IPS-NIHi11 (cell line): ENCODE measurements at regions not wholly inside any gene's neighbourhood (a gene's known extent, or its start where the extent isn't known, plus 50 kb on each side); places are given as distances from the start of the nearest gene placed in this dataset.
"Not testable (repeated sequence)": the region's sequence is repeated elsewhere in the genome, so short reads cannot be mapped to it uniquely, and the experiment has no call there.

Experiments used
- DNase-seq: peaks from one replicate; pipeline ENCODE4 v3.0.0; 2012; ENCODE audit warnings: mixed read lengths, low spot score

DNA sequence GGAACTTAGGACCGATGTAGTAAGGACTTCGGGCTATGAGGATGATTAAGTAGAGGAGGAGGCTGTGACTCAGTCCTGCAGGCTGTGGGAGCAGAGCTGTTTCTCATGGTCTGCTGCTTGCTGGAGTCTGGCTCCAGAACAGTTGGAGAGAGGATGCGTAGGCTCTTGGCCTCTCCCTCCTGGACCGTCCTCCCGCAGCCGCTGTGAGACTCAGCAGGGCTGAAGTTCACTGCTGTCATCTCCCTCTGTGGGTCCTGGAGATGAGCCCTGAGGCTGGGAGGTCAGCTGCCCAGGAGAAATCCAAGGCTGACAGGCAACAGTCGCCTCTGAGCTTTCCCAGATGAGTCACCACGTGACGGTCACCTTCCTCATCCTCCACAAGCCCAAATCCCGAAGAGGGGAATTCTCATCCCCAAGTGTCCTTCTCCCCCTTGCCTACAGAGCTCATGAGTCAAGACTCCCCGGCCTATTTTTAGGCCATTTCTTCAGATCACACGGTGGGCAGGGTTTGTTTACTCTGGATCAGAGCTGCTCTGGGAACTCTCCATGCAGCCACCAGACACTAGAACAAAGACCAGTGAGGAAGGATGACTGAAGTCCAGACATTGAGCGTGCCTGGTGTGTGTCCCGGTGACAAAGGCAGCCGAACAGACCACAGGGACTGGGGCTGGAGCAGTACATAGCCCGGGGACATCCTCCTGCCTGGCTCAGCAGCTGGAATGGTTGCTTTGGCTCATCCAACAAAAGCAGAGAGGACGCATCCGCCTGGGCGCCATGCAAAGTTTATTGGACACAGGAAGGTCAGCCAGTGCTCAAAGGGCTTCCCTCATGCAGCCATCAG lies 137.3 kb upstream of the ZNF469 start:
- DNase-seq = not testable (repeated sequence)

DNA sequence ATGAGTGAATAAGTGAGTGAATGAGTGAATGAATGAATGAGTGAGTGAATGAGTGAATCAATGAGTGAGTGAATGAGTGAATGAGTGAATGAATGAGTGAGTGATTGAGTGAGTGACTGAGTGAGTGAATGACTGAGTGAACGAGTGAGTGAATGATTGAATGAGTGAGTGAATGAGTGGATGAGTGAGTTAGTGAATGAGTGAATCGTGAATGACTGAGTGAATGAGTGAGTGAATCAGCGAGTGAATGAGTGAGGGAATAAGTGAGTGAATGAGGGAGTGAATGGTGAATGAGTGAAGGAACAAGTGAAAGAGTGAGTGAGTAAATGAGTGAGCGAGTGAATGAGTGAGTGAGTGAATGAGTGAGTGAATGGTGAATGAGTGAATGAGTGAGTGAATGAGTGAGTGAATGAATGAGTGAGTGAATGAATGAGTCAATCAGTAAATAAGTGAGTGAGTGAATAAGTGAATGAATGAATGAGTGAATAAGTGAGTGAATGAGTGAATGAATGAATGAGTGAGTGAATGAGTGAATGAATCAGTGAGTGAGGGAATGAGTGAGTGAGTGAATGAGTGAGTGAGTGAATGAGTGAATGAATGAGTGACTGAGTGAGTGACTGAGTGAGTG lies 135.7 kb upstream of the ZNF469 start:
- DNase-seq = not testable (repeated sequence)

GRCh38 chr16:88247583-88247966 lies 135.2 kb upstream of the ZNF469 start:
- not testable (repeated sequence) for DNase-seq

DNA sequence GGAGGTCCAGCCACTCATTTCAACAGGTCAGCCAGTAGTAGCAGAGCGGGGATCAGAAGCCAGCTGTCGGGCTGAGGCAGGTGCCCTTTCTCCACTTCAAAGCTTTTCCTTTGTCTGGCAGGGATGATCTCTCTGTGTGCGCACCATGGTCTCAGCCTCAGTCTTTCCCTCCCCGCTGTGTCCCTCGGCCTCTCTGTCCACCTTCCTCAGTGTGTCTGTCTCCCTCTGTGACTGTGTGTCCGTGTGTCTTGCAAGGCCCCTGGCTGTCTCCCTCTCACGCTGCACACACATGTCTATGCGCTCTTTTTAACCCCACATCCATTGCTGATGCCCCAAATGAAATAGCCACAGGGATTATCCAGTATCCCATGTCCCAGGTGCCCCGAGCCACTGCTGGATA lies 134.0 kb upstream of the ZNF469 start:
- not testable (repeated sequence) for DNase-seq

DNA sequence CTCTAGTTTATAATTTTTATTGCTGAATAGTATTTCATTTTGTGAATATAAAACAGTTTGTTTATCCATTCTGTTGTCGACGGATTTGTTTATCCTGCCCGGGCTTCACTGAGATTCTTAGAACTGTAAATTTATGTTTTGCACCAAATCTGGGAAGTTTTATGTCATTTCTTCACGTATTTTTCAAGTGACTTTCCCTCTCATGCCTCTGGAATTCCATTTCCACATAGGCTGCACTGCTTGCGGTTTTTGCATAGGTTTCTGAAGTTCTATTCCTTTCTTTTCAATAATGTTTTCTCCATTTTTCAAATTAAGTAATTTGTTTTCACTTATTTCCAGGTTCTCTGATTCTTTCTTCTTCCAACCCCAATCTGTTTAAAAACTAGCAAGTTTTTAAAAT lies 132.4 kb upstream of the ZNF469 start:
- DNase-seq = not testable (repeated sequence)

DNA sequence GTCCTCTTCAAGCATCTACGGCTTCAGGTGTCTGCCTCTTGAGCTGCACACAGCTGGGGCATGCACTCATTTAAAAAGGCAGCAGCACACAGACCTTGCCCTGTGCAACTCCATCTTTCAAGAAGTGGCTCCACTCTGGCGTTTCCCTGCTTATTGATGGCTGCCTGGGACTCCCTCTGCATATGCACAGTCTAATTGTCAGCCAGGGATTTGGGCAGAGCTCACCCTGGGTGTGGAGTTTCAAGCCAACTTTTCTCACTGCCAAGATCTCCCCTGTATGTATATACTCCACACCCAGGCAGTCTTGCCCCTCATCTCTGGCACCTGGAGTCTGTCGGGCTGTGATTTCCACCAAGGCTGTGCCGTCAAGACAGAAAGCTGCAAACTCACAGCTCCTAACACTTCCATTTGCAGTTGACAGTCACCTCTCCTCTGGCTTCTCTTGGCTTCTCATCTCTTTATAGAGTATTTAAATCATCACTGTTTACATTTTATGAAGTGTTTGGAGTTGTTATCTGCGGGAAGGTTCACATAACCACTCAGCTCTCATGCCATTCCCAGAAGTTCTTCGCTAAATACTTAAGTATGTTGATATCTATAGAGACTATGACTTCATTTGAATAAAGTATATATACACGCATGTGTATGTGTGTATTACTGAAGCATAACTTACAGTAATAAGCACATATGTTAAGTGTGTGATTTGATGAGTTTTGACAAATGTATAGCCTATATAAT lies 130.5 kb upstream of the ZNF469 start:
- not testable (repeated sequence) for DNase-seq

DNA sequence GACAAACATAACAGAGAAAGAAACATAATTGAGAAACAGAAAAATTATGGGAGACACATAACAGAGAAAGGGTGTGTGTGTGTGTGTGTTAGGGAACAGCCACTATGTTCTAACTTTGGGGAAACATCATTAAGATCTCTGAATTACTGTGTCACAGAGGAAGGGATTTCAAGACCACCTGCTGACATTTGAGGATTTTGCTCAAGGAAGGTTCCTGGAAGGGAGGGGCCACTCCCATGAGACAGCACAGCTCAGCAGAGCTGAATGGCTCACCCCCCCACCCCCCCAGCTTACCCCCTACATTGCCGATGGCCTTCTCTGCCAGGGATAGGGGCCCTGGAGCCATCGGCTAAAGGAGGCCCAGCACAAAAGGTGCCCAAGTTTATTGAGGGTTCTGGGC lies 124.6 kb upstream of the ZNF469 start:
- not testable (repeated sequence) for DNase-seq

- DNase-seq = peak; percentile 51
Measured at GRCh38 chr16:88258764-88259525, 123.8 kb upstream of the ZNF469 start.

DNA sequence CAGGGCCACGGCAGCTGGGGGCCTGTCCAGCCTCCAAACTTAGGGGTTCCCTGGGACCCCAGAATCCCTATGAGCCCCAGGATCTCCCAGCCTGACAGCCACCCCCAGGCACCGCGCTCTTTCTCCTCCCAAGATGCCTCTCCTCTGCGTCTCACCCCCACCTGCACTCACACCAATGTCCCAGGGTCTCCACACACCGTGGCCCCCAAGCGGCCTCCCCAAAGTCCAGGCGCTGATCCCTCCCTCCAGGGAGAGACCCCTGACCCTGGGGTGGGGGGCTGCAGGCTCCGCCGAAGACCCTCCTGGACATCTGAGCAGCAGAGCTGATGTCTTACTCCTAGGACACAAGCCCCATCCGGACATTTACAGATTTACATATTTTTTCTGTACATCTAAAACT lies 123.2 kb upstream of the ZNF469 start:
- DNase-seq = not testable (repeated sequence)

- DNase-seq = not testable (repeated sequence)
Measured at GRCh38 chr16:88260146-88260545, 122.6 kb upstream of the ZNF469 start.

GRCh38 chr16:88260881-88261665 lies 121.7 kb upstream of the ZNF469 start:
- DNase-seq = not testable (repeated sequence)

DNA sequence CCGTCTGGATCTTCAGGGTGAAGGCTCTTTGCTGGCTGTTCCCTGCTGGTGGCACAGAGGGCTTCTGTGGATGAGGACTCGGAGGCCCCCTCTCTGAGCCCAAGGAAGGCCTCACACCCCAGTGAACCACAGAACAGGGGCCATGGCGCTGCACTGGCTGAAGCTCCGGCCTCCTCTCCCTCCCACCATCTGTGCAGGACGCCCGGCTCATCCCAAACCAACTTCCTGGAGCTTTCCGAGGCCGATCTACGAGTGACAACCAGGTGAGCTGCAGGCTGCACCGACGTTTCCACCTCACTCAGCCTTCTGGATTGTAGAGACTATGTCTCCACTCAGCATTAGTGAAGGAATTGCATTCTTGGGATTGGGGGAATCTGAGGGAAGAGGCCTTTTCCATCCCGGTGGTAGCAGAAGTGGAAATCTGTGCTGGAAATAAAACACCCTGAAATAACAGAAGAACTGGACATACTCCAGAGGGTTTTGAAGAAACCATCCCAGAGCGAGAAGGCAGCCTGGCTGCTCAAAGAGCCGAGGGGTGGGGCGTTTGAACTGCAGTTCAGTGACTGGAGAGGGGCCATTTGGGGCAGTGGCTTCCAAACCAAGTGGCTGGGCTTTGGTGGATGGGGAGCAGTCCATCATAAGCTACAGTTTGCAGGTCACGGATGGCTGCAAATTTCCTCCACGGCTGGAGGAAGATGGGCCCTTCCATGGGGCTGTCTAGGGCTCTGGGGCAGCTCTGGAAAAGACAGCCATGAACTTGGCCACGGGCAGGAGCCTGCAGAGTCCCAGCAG lies 120.7 kb upstream of the ZNF469 start:
- DNase-seq = not testable (repeated sequence)

GRCh38 chr16:88262858-88263563 lies 119.7 kb upstream of the ZNF469 start:
- DNase-seq = not testable (repeated sequence)

GRCh38 chr16:88263681-88264287 lies 119.0 kb upstream of the ZNF469 start:
- not testable (repeated sequence) for DNase-seq

DNA sequence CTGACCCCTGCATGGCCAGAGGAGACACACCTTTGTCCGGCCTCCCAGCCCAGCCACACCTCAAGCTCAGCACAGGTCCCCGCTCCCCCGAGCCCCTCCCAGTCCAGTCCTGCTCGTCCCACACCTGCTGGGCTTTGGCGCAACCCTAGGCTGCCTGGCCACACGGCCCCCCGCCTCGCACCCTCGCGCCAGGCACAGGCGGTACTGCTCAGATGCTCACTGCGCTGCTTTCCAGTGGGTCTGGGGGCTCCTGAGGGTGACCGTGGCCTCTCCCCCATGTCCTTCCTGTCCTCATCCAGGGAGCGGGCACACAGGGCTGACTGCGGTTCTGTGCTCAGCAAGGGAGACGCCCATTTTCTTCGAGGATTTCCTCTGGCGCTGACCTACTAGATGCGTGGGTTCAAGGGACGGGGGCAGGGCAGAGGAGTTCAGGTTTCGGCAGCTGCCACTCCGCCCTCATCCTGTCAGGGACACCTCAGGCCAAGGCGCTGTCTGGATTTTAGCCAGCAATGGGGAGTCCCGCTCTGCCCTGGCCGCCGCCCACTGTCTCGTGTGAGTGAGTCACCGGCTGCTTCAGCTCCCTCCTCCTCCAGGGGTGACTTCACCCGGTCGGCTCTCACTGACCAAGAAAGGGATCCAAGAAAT lies 118.0 kb upstream of the ZNF469 start:
- DNase-seq = peak; percentile 58

DNA sequence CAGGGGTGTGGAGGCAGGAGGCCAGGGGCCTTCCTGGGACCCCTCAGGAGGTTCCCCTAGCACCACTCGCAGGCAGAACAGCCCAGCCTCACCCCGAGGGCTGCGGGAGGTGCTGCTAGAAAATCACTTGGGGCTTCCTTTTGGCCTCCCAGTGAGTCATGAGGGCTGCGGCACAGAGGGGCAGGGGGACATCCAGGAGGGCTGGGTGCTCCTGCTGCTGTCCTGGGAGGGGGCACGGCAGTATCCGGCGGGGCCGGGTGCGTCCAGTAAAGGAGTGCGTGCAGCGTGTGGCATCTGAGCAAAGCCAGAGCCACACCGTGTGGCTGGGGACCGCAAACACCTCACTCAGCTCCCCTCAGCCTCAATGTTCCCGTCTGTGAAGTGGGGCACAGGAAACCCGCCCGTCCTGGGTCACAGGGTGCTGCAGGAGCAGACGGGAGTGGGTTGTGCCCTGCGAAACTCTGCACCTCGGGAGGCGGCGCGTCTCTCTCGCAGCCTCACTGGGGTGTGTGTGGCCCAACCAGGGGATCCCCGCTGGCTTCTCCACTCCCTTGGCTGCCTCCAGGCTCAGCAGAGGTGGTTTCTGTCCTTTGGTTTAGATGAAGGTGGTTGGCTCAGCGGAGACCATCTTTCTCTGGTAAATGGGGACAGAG lies 117.3 kb upstream of the ZNF469 start:
- not testable (repeated sequence) for DNase-seq

DNA sequence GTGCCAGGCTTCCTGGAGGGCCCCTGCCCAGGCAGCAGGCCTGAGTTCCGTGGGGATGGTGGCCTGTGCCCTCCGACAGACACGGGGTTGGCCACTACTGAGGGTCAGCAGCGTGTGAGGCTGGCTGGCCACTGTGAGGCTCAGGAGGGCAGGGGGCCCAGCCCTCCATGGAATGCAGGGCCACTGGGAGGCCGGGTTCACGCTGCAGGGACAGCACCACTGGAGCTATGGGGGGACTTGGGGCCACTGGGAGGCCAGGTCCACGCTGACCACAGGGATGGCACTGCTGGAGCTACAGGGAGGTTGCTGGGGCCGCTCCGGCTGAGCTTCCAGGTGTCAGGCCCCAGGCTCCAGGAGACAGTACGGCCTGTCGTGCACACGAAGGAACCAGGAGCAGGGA lies 116.7 kb upstream of the ZNF469 start:
- DNase-seq = not testable (repeated sequence)

- not testable (repeated sequence) for DNase-seq
Measured at GRCh38 chr16:88266935-88267551, 115.7 kb upstream of the ZNF469 start.
